H1 (cell line): ENCODE measurements at regions not wholly inside any gene's neighbourhood (a gene's known extent, or its start where the extent isn't known, plus 50 kb on each side); places are given as distances from the start of the nearest gene placed in this dataset.

ENCODE experiments used
- CTCF ChIA-PET: fragments of 300-600 bp; sonication (Branson Sonifier 250); formaldehyde crosslinking; loops from one replicate; lab custom pipeline; 2021; ENCODE audit not compliant: partially characterized antibody; lab: Charles Lee
- POLR2A ChIA-PET: fragments of 300-600 bp; sonication (Branson Sonifier 250); formaldehyde crosslinking; loops from one replicate; lab custom pipeline; 2021; ENCODE audit warnings: inconsistent platforms; ENCODE audit not compliant: partially characterized antibody; lab: Charles Lee
- DNase-seq, 2 experiments: peaks; one replicate each; pipeline versions ENCODE4 v3.0.0 to v3.0.0-alpha.2; 2010 to 2022; ENCODE audit warnings: low spot score in 2 of 2, low read depth in 1 of 2, mixed read lengths in 1 of 2
- FAIRE-seq: peaks from 2 replicates; lab custom pipeline; 2011; peaks lifted over from hg19 to GRCh38; lab: Jason Lieb, UNC
- H2AFZ ChIP-seq: 2 replicates; pipeline ENCODE4 v1.8.1; 2012; ENCODE audit warnings: low read length, inconsistent platforms
- H2AK5ac ChIP-seq: 2 replicates; pipeline ENCODE4 v1.6.1; 2013; ENCODE audit warnings: low read depth, low read length
- H2BK120ac ChIP-seq: replicated peaks from 2 replicates; pipeline ENCODE3; 2013; ENCODE audit warnings: low read depth, low read length, inconsistent platforms
- H2BK12ac ChIP-seq: 2 replicates; pipeline ENCODE4 v1.6.1; 2013; ENCODE audit warnings: low read depth, low read length
- H2BK15ac ChIP-seq: 2 replicates; pipeline ENCODE4 v1.6.1; 2013; ENCODE audit warnings: low read length
- H2BK20ac ChIP-seq: 2 replicates; pipeline ENCODE4 v1.6.1; 2013; ENCODE audit warnings: low read length
- H2BK5ac ChIP-seq: 2 replicates; pipeline ENCODE4 v1.6.1; 2013; ENCODE audit warnings: low read depth, low read length
- H3K14ac ChIP-seq: 2 replicates; pipeline ENCODE4 v1.6.1; 2013; ENCODE audit warnings: inconsistent platforms; ENCODE audit not compliant: insufficient read length
- H3K18ac ChIP-seq: 2 replicates; pipeline ENCODE4 v1.6.1; 2013; ENCODE audit warnings: low read length; ENCODE audit errors: extremely low read depth
- H3K23ac ChIP-seq: 2 replicates; pipeline ENCODE4 v1.6.1; 2013; ENCODE audit warnings: inconsistent platforms; ENCODE audit not compliant: insufficient read length
- H3K23me2 ChIP-seq: 2 replicates; pipeline ENCODE4 v1.6.1; 2013; ENCODE audit warnings: low read depth, low read length
- H3K27ac ChIP-seq: 2 replicates; pipeline ENCODE4 v1.6.1; 2011; ENCODE audit warnings: low read depth, low read length, inconsistent platforms
- H3K27me3 ChIP-seq, 4 experiments: replicated peaks in 1 of 4; 1 replicate in 1 of 4; 2 replicates in 3 of 4; pipeline versions ENCODE4 v1.6.1 to v1.8.1; 2011 to 2013; ENCODE audit warnings: low read length in 3 of 4, mild to moderate bottlenecking in 3 of 4, inconsistent platforms in 2 of 4, mixed read lengths in 2 of 4, moderate library complexity in 1 of 4; ENCODE audit not compliant: control insufficient read depth in 3 of 4, insufficient read depth in 3 of 4; ENCODE audit errors: extremely low read depth in 1 of 4
- H3K36me3 ChIP-seq, 4 experiments: 2 replicates each; pipeline versions ENCODE4 v1.6.1 to v1.8.1; 2011 to 2013; ENCODE audit warnings: mild to moderate bottlenecking in 4 of 4, low read length in 3 of 4, moderate library complexity in 2 of 4, control low read depth in 1 of 4, inconsistent platforms in 1 of 4; ENCODE audit not compliant: insufficient read depth in 4 of 4, control insufficient read depth in 2 of 4
- H3K4ac ChIP-seq: replicated peaks from 2 replicates; pipeline ENCODE3; 2013; ENCODE audit warnings: low read length, low read depth, mixed read lengths, inconsistent platforms; ENCODE audit not compliant: insufficient read length
- H3K4me1 ChIP-seq, 4 experiments: replicated peaks in 1 of 4; 1 replicate in 1 of 4; 2 replicates in 3 of 4; pipeline versions ENCODE4 v1.6.1 to v1.8.1; 2011 to 2013; ENCODE audit warnings: low read length in 3 of 4, inconsistent platforms in 2 of 4, mixed read lengths in 1 of 4; ENCODE audit not compliant: insufficient read depth in 4 of 4, control insufficient read depth in 3 of 4
- H3K4me2 ChIP-seq, 2 experiments: 2 replicates each; pipeline versions ENCODE4 v1.6.1 to v1.8.1; 2011 to 2013; ENCODE audit warnings: low read depth in 2 of 2, low read length in 2 of 2, control low read depth in 1 of 2, inconsistent platforms in 1 of 2, mild to moderate bottlenecking in 1 of 2; ENCODE audit not compliant: insufficient read depth in 1 of 2
- H3K4me3 ChIP-seq, 4 experiments: fragments of 200-600, 300-600 bp in 1 of 4; sonication (generic), shearing (Covaris generic), sonication (Bioruptor Twin) in 1 of 4; 2 replicates each; pipeline versions ENCODE4 v1.5.1 to v1.8.1; 2011 to 2016; ENCODE audit warnings: low read length in 4 of 4, low read depth in 3 of 4, control low read depth in 2 of 4, inconsistent platforms in 2 of 4, mild to moderate bottlenecking in 2 of 4, mixed read lengths in 1 of 4, moderate library complexity in 1 of 4; ENCODE audit not compliant: insufficient read depth in 2 of 4; ENCODE audit errors: extremely low read depth in 1 of 4
- H3K56ac ChIP-seq: replicated peaks from 2 replicates; pipeline ENCODE3; 2013; ENCODE audit warnings: low read depth, mild to moderate bottlenecking, mixed read lengths, low read length, inconsistent platforms; ENCODE audit not compliant: insufficient read length
- H3K79me1 ChIP-seq: 2 replicates; pipeline ENCODE4 v1.6.1; 2013; ENCODE audit warnings: low read depth, low read length, control low read depth
- H3K79me2 ChIP-seq, 2 experiments: 2 replicates each; pipeline versions ENCODE4 v1.6.1 to v1.8.1; 2012 to 2013; ENCODE audit warnings: low read length in 2 of 2, mild to moderate bottlenecking in 2 of 2, inconsistent platforms in 1 of 2; ENCODE audit not compliant: insufficient read depth in 2 of 2, control insufficient read depth in 1 of 2
- H3K9ac ChIP-seq, 4 experiments: replicated peaks in 1 of 4; 1 replicate in 1 of 4; 2 replicates in 3 of 4; pipeline versions ENCODE4 v1.6.1 to v1.8.1; 2011 to 2013; ENCODE audit warnings: low read depth in 3 of 4, low read length in 3 of 4, control low read depth in 2 of 4, mild to moderate bottlenecking in 2 of 4, moderate library complexity in 2 of 4, inconsistent platforms in 1 of 4; ENCODE audit errors: extremely low read depth in 1 of 4
- H3K9me3 ChIP-seq, 2 experiments: 2 replicates each; pipeline versions ENCODE4 v1.6.1 to v1.8.1; 2012 to 2013; ENCODE audit warnings: mild to moderate bottlenecking in 2 of 2, moderate library complexity in 2 of 2, control low read depth in 1 of 2, inconsistent platforms in 1 of 2, low read depth in 1 of 2, low read length in 1 of 2, mixed read lengths in 1 of 2; ENCODE audit not compliant: insufficient read depth in 2 of 2
- H4K20me1 ChIP-seq, 2 experiments: replicated peaks in 1 of 2; 2 replicates each; pipeline versions ENCODE3 to v1.8.1; 2011 to 2013; ENCODE audit warnings: inconsistent platforms in 2 of 2, low read length in 2 of 2, mild to moderate bottlenecking in 1 of 2; ENCODE audit not compliant: insufficient read depth in 2 of 2, control insufficient read depth in 1 of 2
- H4K5ac ChIP-seq: 2 replicates; pipeline ENCODE4 v1.6.1; 2013; ENCODE audit warnings: low read length, low read depth, mixed read lengths, inconsistent platforms; ENCODE audit not compliant: insufficient read length
- H4K8ac ChIP-seq: 2 replicates; pipeline ENCODE4 v1.8.0; 2013; ENCODE audit warnings: mild to moderate bottlenecking, moderate library complexity, low read length, inconsistent platforms; ENCODE audit not compliant: insufficient read depth; ENCODE audit errors: extremely low read depth
- H4K91ac ChIP-seq: replicated peaks from 2 replicates; pipeline ENCODE3; 2013; ENCODE audit warnings: low read length, mixed read lengths, inconsistent platforms; ENCODE audit not compliant: insufficient read length
- ASH2L ChIP-seq: fragments of 200-600, 300-600 bp; sonication (generic); IDR thresholded peaks from one replicate; pipeline ENCODE4 v1.7.1; 2017; ENCODE audit warnings: low read length
- CHD1 ChIP-seq: IDR thresholded peaks from 2 replicates; pipeline ENCODE4 v1.6.1; 2012; ENCODE audit warnings: low read depth, low read length, improper control_type of control experiment
- CTCF ChIP-seq, 3 experiments: IDR thresholded peaks; 1 replicate in 2 of 3; 2 replicates in 1 of 3; pipeline versions ENCODE4 v1.5.1 to v1.6.1; 2011; ENCODE audit warnings: low read length in 3 of 3, mild to moderate bottlenecking in 3 of 3, inconsistent platforms in 2 of 3, low read depth in 1 of 3, moderate library complexity in 1 of 3; ENCODE audit not compliant: insufficient read depth in 1 of 3; ENCODE audit errors: control extremely low read depth in 1 of 3
- GTF2F1 ChIP-seq: IDR thresholded peaks from 2 replicates; pipeline ENCODE4 v1.6.1; 2012; ENCODE audit warnings: low read depth, low read length, improper control_type of control experiment, borderline replicate concordance
- HDAC6 ChIP-seq: IDR thresholded peaks from one replicate; pipeline ENCODE4 v1.7.1; 2012; ENCODE audit warnings: low read depth, mild to moderate bottlenecking, inconsistent platforms, low read length, moderate library complexity
- JUND ChIP-seq: IDR thresholded peaks from 2 replicates; pipeline ENCODE4 v1.6.1; 2011; ENCODE audit warnings: mild to moderate bottlenecking, improper control_type of control experiment, low read length
- RXRA ChIP-seq: IDR thresholded peaks from 2 replicates; pipeline ENCODE4 v1.6.1; 2011; ENCODE audit warnings: low read depth, mild to moderate bottlenecking, low read length, moderate library complexity; ENCODE audit not compliant: insufficient read depth
- SRF ChIP-seq: IDR thresholded peaks from 2 replicates; pipeline ENCODE4 v1.6.1; 2011; ENCODE audit warnings: mild to moderate bottlenecking, low read depth, low read length, moderate library complexity
- WGBS, 2 experiments: shearing (Covaris generic) in 1 of 2; methylation state at CpG; one replicate each; pipeline versions ENCODE4 v1.1.6 to v1.1.7; 2013 to 2015; ENCODE audit warnings: low lambda C conversion rate in 2 of 2, mixed read lengths in 2 of 2, inconsistent platforms in 1 of 2, low coverage in 1 of 2, missing lambda C conversion rate in 1 of 2; ENCODE audit not compliant: insufficient replicate concordance in 2 of 2, insufficient coverage in 1 of 2, insufficient read length in 1 of 2; ENCODE audit errors: extremely low coverage in 1 of 2, missing lambda C conversion rate in 1 of 2; 5-methylcytosine and 5-hydroxymethylcytosine counted together
- TF ChIP-seq, protein P1 (sequence below): IDR thresholded peaks from 2 replicates; pipeline ENCODE4 v1.6.1; 2012; ENCODE audit warnings: low read length, inconsistent platforms

DNA sequence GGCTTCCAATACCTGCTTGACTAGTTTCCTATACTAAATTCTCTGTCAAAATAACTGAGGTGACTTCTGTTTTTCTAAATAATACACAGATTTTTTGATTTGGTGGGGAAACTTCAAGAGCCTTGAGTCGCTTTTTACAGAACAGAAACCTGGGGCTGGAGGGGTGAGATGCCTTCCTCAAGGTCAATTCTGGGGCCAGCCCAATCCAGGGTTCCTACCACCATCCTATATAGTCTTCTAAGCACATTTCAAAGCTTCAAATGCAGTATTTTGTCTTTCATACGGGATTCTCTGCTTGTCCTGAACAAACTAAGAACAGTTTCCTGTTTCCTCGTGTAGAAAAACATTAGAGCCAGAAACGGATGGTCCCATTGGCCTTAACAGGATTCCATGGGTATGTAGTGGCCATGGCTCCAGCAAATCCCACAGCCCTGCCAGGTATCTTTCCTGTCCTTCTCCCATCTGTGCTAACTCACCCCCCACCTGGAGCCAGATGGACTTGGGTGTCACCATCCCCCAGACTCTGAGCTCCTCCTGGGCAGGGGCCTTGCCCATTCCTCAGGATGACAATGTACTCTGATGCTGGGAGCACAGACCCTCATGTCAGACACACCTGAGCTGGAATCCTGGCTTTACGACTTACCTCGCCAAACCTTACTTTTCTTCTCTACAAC, 146.9 kb downstream of the KLF13 start:
- Histone ChIP-seq H2BK15ac (no peak overlapping the region), H3K27ac (no peak overlapping the region), H3K36me3 (no peaks in the 10 kb centered on the region), H2BK5ac (no peak overlapping the region), H3K14ac (no peak overlapping the region), H3K79me2 (no peaks in the 10 kb centered on the region), H3K56ac (no peak overlapping the region), H2AK5ac (no peak overlapping the region), H3K4ac (no peak overlapping the region), H2BK120ac (no peak overlapping the region), H3K18ac (no peak overlapping the region), H3K23ac (no peak overlapping the region), H3K4me3 (no peak overlapping the region), H3K4me2 (no peak overlapping the region), H4K8ac (no peak overlapping the region), H2BK12ac (no peak overlapping the region), H4K91ac (no peak overlapping the region), H2AFZ (no peak overlapping the region), H3K23me2 (0 out of 2 replicates have a peak, but pooled peaks cover 2% of the 10 kb centered on the region), H3K27me3 (no peaks in the 10 kb centered on the region; a peak in 1 of 7 replicates), H3K9me3 (no peaks in the 10 kb centered on the region), H2BK20ac (no peak overlapping the region), H4K20me1 (no peaks in the 10 kb centered on the region), H4K5ac (no peak overlapping the region), H3K79me1 (no peaks in the 10 kb centered on the region), H3K9ac (no peak overlapping the region), H3K4me1 (peaks cover 0 to 5% (median 0%) of the 10 kb centered on the region in 4 experiments; a peak in 1 of 7 replicates)
- WGBS, 2 experiments, result 84% methylated on average over 6 of the region's 6 CpGs; no CpG with 5 or more reads in 1 of the 2 experiments
- CTCF ChIA-PET, result interaction anchor here (1.2 to 10.6 kb wide), 7 partner anchors 10 to 273 kb away, joined by 3 to 105 read pairs (median 6); no protein-coding TSS in a partner anchor
- POLR2A ChIA-PET, result interaction anchor here (0.5 kb wide), 1 partner anchor 425 kb away, joined by 3 read pairs; no protein-coding TSS in a partner anchor
- no peak for FAIRE-seq
- DNase-seq, result no peak
- TF ChIP-seq, protein P1, sequence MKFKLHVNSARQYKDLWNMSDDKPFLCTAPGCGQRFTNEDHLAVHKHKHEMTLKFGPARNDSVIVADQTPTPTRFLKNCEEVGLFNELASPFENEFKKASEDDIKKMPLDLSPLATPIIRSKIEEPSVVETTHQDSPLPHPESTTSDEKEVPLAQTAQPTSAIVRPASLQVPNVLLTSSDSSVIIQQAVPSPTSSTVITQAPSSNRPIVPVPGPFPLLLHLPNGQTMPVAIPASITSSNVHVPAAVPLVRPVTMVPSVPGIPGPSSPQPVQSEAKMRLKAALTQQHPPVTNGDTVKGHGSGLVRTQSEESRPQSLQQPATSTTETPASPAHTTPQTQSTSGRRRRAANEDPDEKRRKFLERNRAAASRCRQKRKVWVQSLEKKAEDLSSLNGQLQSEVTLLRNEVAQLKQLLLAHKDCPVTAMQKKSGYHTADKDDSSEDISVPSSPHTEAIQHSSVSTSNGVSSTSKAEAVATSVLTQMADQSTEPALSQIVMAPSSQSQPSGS, result no peak
- no peak for TF ChIP-seq HDAC6
- no peak for TF ChIP-seq GTF2F1
- no peak for TF ChIP-seq CTCF (IDR thresholded peaks at IDR 0.05; ENCODE audit: control extremely low read depth in 1 of 3, insufficient read depth in 1 of 3, low read depth in 1 of 3, low read length in 3 of 3)
- no peak for TF ChIP-seq SRF
- TF ChIP-seq RXRA, result no peak
- no peak for TF ChIP-seq JUND
- TF ChIP-seq CHD1, result no peak
- no peak for TF ChIP-seq ASH2L
